ENCODE measurements at regions not wholly inside any gene's neighbourhood (a gene's known extent, or its start where the extent isn't known, plus 50 kb on each side); places are given as distances from the start of the nearest gene placed in this dataset.
"Not testable (repeated sequence)": the region's sequence is repeated elsewhere in the genome, so short reads cannot be mapped to it uniquely, and the experiment has no call there.

GRCh38 chr11:38759394-38759793, 2161.4 kb upstream of the RAG2 start:
- TF ChIP-seq, protein P1, sequence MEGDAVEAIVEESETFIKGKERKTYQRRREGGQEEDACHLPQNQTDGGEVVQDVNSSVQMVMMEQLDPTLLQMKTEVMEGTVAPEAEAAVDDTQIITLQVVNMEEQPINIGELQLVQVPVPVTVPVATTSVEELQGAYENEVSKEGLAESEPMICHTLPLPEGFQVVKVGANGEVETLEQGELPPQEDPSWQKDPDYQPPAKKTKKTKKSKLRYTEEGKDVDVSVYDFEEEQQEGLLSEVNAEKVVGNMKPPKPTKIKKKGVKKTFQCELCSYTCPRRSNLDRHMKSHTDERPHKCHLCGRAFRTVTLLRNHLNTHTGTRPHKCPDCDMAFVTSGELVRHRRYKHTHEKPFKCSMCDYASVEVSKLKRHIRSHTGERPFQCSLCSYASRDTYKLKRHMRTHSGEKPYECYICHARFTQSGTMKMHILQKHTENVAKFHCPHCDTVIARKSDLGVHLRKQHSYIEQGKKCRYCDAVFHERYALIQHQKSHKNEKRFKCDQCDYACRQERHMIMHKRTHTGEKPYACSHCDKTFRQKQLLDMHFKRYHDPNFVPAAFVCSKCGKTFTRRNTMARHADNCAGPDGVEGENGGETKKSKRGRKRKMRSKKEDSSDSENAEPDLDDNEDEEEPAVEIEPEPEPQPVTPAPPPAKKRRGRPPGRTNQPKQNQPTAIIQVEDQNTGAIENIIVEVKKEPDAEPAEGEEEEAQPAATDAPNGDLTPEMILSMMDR (IDR thresholded peaks at IDR 0.05) = no peak
- TF ChIP-seq POLR2A (IDR thresholded peaks at IDR 0.05) (no peak), POLR2AphosphoS5 (IDR thresholded peaks at IDR 0.05) (no peak)
- no peaks in the 10 kb centered on the region for H3K4me1 ChIP-seq (replicated peaks)
- no peaks in the 10 kb centered on the region for H3K9me3 ChIP-seq
- DNase-seq (ENCODE audit: low spot score) = no peak
- H3K27me3 ChIP-seq (replicated peaks; ENCODE audit: insufficient read depth) = no peaks in the 10 kb centered on the region
- no peak overlapping the region for H3K4me3 ChIP-seq
- no peak overlapping the region for H3K27ac ChIP-seq
- intact Hi-C loops (cut with DNase I) = no loop called here
- no peaks in the 10 kb centered on the region for H3K36me3 ChIP-seq

DNA sequence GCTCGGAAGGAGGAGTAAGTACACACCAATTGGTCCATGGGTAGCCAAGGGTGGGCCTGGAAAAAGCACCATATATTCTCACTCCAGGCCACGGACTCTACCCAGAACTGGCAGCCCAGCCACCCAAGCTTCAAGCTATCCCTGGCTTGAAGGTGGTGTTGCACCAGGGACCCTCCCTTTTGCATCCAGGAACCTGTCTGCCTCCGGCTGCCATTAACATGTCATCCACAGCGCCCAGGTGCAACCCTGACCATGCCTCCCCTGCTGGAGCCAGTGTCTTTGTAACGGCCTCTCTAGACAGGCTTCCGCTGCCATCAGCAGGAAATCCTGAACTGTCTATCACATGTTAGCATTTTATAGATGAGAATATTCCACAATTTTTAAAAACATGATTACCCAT, 2158.5 kb upstream of the RAG2 start:
- Histone ChIP-seq H3K4me3 (no peak overlapping the region), H3K27ac (no peak overlapping the region), H3K27me3 (replicated peaks; ENCODE audit: insufficient read depth) (no peaks in the 10 kb centered on the region), H3K9me3 (no peaks in the 10 kb centered on the region), H3K36me3 (no peaks in the 10 kb centered on the region), H3K4me1 (replicated peaks) (no peaks in the 10 kb centered on the region)
- DNase-seq (ENCODE audit: low spot score) = no peak
- TF ChIP-seq POLR2AphosphoS5 (IDR thresholded peaks at IDR 0.05) (no peak), POLR2A (IDR thresholded peaks at IDR 0.05) (no peak)
- TF ChIP-seq, protein P1 (IDR thresholded peaks at IDR 0.05) = no peak
- intact Hi-C loops (cut with DNase I) = no loop called here
- WGBS = 90% methylated on average over 6 of the region's 6 CpGs

DNA sequence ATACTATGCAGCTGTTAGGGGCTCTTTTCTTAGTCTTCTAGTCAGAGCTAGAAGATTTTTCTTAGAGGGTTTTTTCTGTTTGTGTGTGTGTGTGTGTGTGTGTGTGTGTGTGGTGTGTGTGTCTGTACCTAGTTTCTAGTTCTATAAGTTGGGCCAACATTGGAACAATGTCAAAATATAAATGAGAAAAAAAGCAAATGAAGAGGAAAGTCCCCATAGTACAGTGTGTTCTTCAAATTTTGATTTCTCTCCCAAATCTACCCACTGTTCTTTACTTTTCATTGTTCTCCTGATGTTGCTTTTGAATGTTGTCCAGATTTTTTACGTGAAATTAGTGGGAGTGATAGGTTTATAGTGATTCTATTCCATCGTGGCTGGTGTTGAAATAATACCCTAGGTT, 2153.4 kb upstream of the RAG2 start:
- Histone ChIP-seq H3K27ac (no peak overlapping the region), H3K4me1 (replicated peaks) (no peaks in the 10 kb centered on the region), H3K9me3 (no peaks in the 10 kb centered on the region), H3K27me3 (replicated peaks; ENCODE audit: insufficient read depth) (no peaks in the 10 kb centered on the region), H3K4me3 (no peak overlapping the region), H3K36me3 (no peaks in the 10 kb centered on the region)
- intact Hi-C loops (cut with DNase I) = no loop called here
- DNase-seq (ENCODE audit: low spot score) = no peak
- WGBS = 9% methylated on average over 2 of the region's 2 CpGs
- TF ChIP-seq POLR2A (IDR thresholded peaks at IDR 0.05) = no peak
- no peak for TF ChIP-seq POLR2AphosphoS5 (IDR thresholded peaks at IDR 0.05)
- TF ChIP-seq, protein P1 (IDR thresholded peaks at IDR 0.05) = no peak

GRCh38 chr11:38746516-38746915, 2148.5 kb upstream of the RAG2 start:
- H3K27me3 ChIP-seq (replicated peaks; ENCODE audit: insufficient read depth); DNase-seq (ENCODE audit: low spot score); H3K27ac ChIP-seq; intact Hi-C loops (cut with DNase I); H3K36me3 ChIP-seq; H3K4me3 ChIP-seq; H3K9me3 ChIP-seq; H3K4me1 ChIP-seq (replicated peaks): not testable (repeated sequence)
- 84% methylated on average over 2 of the region's 2 CpGs for WGBS

- 76% methylated on average over 1 of the region's 1 CpG for WGBS
- no peak overlapping the region for H3K4me3 ChIP-seq
- intact Hi-C loops (cut with DNase I) = no loop called here
- no peaks in the 10 kb centered on the region for H3K9me3 ChIP-seq
- TF ChIP-seq POLR2AphosphoS5 (IDR thresholded peaks at IDR 0.05) (no peak), POLR2A (IDR thresholded peaks at IDR 0.05) (no peak)
- TF ChIP-seq, protein P1 (IDR thresholded peaks at IDR 0.05) = no peak
- no peaks in the 10 kb centered on the region for H3K36me3 ChIP-seq
- DNase-seq (ENCODE audit: low spot score) = no peak
- H3K27me3 ChIP-seq (replicated peaks; ENCODE audit: insufficient read depth) = no peaks in the 10 kb centered on the region
- no peaks in the 10 kb centered on the region for H3K4me1 ChIP-seq (replicated peaks)
- H3K27ac ChIP-seq = no peak overlapping the region
Measured at GRCh38 chr11:38723361-38723760, 2125.3 kb upstream of the RAG2 start.
